ENCODE measurements at regions not wholly inside any gene's neighbourhood (a gene's known extent, or its start where the extent isn't known, plus 50 kb on each side); places are given as distances from the start of the nearest gene placed in this dataset.

GRCh38 chr15:36358523-36358922 lies 220.9 kb upstream of the CDIN1 start:
- no peak for TF ChIP-seq CTCF (IDR thresholded peaks at IDR 0.05; ENCODE audit: extremely low read depth, missing control alignments)

GRCh38 chr15:36359286-36359685 lies 220.1 kb upstream of the CDIN1 start:
- no peak for DNase-seq (ENCODE audit: low spot score)
- no peak for TF ChIP-seq CTCF (IDR thresholded peaks at IDR 0.05; ENCODE audit: extremely low read depth, missing control alignments)

More at GRCh38 chr15:36358523-36358922, 220.9 kb upstream of the CDIN1 start:
- no peak for DNase-seq (ENCODE audit: low spot score)

GRCh38 chr15:36361351-36361870 lies 218.0 kb upstream of the CDIN1 start:
- TF ChIP-seq CTCF (IDR thresholded peaks at IDR 0.05; ENCODE audit: extremely low read depth, missing control alignments), result no peak
- DNase-seq (ENCODE audit: low spot score), result no peak

- no peak for DNase-seq (ENCODE audit: low spot score)
Observed at GRCh38 chr15:36362509-36362915, 216.9 kb upstream of the CDIN1 start.

GRCh38 chr15:36363335-36363734 lies 216.1 kb upstream of the CDIN1 start:
- TF ChIP-seq CTCF (IDR thresholded peaks at IDR 0.05; ENCODE audit: extremely low read depth, missing control alignments), result no peak
- DNase-seq (ENCODE audit: low spot score), result no peak

More at GRCh38 chr15:36362509-36362915, 216.9 kb upstream of the CDIN1 start:
- TF ChIP-seq CTCF (IDR thresholded peaks at IDR 0.05; ENCODE audit: extremely low read depth, missing control alignments), result no peak

- no peak for DNase-seq (ENCODE audit: low spot score)
- TF ChIP-seq CTCF (IDR thresholded peaks at IDR 0.05; ENCODE audit: extremely low read depth, missing control alignments), result no peak
Observed at GRCh38 chr15:36364377-36364776, 215.0 kb upstream of the CDIN1 start.

- DNase-seq (ENCODE audit: low spot score), result no peak
Observed at GRCh38 chr15:36365963-36366362, 213.5 kb upstream of the CDIN1 start.

More at GRCh38 chr15:36365963-36366362, 213.5 kb upstream of the CDIN1 start:
- no peak for TF ChIP-seq CTCF (IDR thresholded peaks at IDR 0.05; ENCODE audit: extremely low read depth, missing control alignments)

Measured in GM20000 (cell line).